ENCODE measurements at regions not wholly inside any gene's neighbourhood (a gene's known extent, or its start where the extent isn't known, plus 50 kb on each side); places are given as distances from the start of the nearest gene placed in this dataset.

GRCh38 chr7:21217365-21217764, 210.5 kb upstream of the SP4 start:
- no peak for ATAC-seq
- H3K27ac ChIP-seq (ENCODE audit: low read depth, low read length): no peak overlapping the region
- no TSS peak for BruUV-seq (replicated peaks)
- no peaks in the 10 kb centered on the region for H4K20me1 ChIP-seq (ENCODE audit: insufficient read depth)
- no peaks in the 10 kb centered on the region for H3K9me2 ChIP-seq (ENCODE audit: insufficient read depth)
- POLR2A ChIA-PET: no interaction called here
- H3K9me3 ChIP-seq (ENCODE audit: control insufficient read depth in 1 of 2, insufficient read depth in 1 of 2, low read depth in 1 of 2, low read length in 2 of 2): no peaks in the 10 kb centered on the region
- H3K36me3 ChIP-seq (ENCODE audit: control insufficient read depth in 1 of 2, insufficient read depth in 2 of 2, low read length in 2 of 2): no peaks in the 10 kb centered on the region
- H2AFZ ChIP-seq (ENCODE audit: low read depth, low read length, poor library complexity, severe bottlenecking): no peak overlapping the region
- CTCF ChIA-PET: no interaction called here
- H3K9ac ChIP-seq (ENCODE audit: low read length): no peak overlapping the region
- H3K27me3 ChIP-seq (ENCODE audit: insufficient read depth, low read length): no peaks in the 10 kb centered on the region
- RAD21 ChIA-PET (ENCODE audit: low non-redundant PET in 1 of 2, low total read pairs in 2 of 2, uncharacterized antibody in 2 of 2, unreplicated experiment in 2 of 2): no interaction called here
- intact Hi-C loops (cut with micrococcal nuclease): no loop called here
- DNase-seq (ENCODE audit: low read depth, low spot score): no peak
- TF ChIP-seq EZH2phosphoT487 (IDR thresholded peaks at IDR 0.05; ENCODE audit: borderline replicate concordance) (no peak), CBX3 (IDR thresholded peaks at IDR 0.05; ENCODE audit: low read depth) (no peak), ZNF274 (IDR thresholded peaks at IDR 0.05; ENCODE audit: low read depth, low read length) (no peak), POLR2AphosphoS5 (IDR thresholded peaks at IDR 0.05; ENCODE audit: low read depth, low read length) (no peak), SP1 (IDR thresholded peaks at IDR 0.05; ENCODE audit: low read depth) (no peak), CEBPB (IDR thresholded peaks at IDR 0.05; ENCODE audit: low read depth) (no peak), EZH2 (IDR thresholded peaks at IDR 0.05) (no peak), CTCF (IDR thresholded peaks at IDR 0.05 in 2 of 3, conservative IDR thresholded peaks at IDR 0.05 in 1 of 3; ENCODE audit: borderline replicate concordance in 1 of 3, insufficient read depth in 1 of 3, low read depth in 2 of 3, low read length in 2 of 3) (no peak), RAD21 (IDR thresholded peaks at IDR 0.05; ENCODE audit: low read depth) (no peak)
- TF ChIP-seq, protein P1, sequence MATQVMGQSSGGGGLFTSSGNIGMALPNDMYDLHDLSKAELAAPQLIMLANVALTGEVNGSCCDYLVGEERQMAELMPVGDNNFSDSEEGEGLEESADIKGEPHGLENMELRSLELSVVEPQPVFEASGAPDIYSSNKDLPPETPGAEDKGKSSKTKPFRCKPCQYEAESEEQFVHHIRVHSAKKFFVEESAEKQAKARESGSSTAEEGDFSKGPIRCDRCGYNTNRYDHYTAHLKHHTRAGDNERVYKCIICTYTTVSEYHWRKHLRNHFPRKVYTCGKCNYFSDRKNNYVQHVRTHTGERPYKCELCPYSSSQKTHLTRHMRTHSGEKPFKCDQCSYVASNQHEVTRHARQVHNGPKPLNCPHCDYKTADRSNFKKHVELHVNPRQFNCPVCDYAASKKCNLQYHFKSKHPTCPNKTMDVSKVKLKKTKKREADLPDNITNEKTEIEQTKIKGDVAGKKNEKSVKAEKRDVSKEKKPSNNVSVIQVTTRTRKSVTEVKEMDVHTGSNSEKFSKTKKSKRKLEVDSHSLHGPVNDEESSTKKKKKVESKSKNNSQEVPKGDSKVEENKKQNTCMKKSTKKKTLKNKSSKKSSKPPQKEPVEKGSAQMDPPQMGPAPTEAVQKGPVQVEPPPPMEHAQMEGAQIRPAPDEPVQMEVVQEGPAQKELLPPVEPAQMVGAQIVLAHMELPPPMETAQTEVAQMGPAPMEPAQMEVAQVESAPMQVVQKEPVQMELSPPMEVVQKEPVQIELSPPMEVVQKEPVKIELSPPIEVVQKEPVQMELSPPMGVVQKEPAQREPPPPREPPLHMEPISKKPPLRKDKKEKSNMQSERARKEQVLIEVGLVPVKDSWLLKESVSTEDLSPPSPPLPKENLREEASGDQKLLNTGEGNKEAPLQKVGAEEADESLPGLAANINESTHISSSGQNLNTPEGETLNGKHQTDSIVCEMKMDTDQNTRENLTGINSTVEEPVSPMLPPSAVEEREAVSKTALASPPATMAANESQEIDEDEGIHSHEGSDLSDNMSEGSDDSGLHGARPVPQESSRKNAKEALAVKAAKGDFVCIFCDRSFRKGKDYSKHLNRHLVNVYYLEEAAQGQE (IDR thresholded peaks at IDR 0.05; ENCODE audit: low read depth): no peak
- TF ChIP-seq, protein P2, sequence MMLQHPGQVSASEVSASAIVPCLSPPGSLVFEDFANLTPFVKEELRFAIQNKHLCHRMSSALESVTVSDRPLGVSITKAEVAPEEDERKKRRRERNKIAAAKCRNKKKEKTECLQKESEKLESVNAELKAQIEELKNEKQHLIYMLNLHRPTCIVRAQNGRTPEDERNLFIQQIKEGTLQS (IDR thresholded peaks at IDR 0.05): no peak
- H3K79me2 ChIP-seq (ENCODE audit: insufficient read depth, low read length): no peaks in the 10 kb centered on the region
- no peak overlapping the region for H3K4me2 ChIP-seq (ENCODE audit: low read length)
- H3K4me1 ChIP-seq (ENCODE audit: control insufficient read depth in 1 of 2, insufficient read depth in 2 of 2, low read length in 2 of 2): no peaks in the 10 kb centered on the region
- no peak overlapping the region for H3K4me3 ChIP-seq (replicated peaks in 1 of 2; ENCODE audit: low read depth in 1 of 2, low read length in 2 of 2)

Data from HCT116 (cell line).